Lung (tissue), 11 donors: ENCODE measurements at regions not wholly inside any gene's neighbourhood (a gene's known extent, or its start where the extent isn't known, plus 50 kb on each side); places are given as distances from the start of the nearest gene placed in this dataset.
A peak's percentile ranks its signal among the peaks of the same experiment; 100 is the strongest.

Experiments
- ATAC-seq: fragments of 200-7000 bp; cut with Tn5 transposase; one replicate; pipeline ENCODE4 v1.9.1; 2020; ENCODE audit warnings: moderate number of reproducible peaks; ENCODE audit not compliant: insufficient read depth, low FRiP score
- DNase-seq, 3 donors: peaks; one replicate each; pipeline ENCODE4 v3.0.0-alpha.2; 2013 to 2017
- H3K27ac ChIP-seq, 2 donors: one replicate each; pipeline ENCODE4 v1.5.1; 2013; ENCODE audit warnings: mild to moderate bottlenecking in 2 of 2, moderate library complexity in 2 of 2, control low read depth in 1 of 2, inconsistent platforms in 1 of 2, low read depth in 1 of 2, low read length in 1 of 2
- H3K27me3 ChIP-seq, 3 donors: one replicate each; pipeline ENCODE4 v1.5.1; 2013; ENCODE audit warnings: low read length in 2 of 3; ENCODE audit not compliant: control insufficient read depth in 3 of 3, insufficient read depth in 3 of 3
- H3K36me3 ChIP-seq, 4 donors: one replicate each; pipeline ENCODE4 v1.5.1; 2013; ENCODE audit warnings: low read length in 4 of 4, mild to moderate bottlenecking in 1 of 4, moderate library complexity in 1 of 4; ENCODE audit not compliant: control insufficient read depth in 4 of 4, insufficient read depth in 4 of 4
- H3K4me1 ChIP-seq, 5 donors: one replicate each; pipeline ENCODE4 v1.5.1; 2013; ENCODE audit warnings: low read length in 5 of 5, mild to moderate bottlenecking in 2 of 5, moderate library complexity in 1 of 5; ENCODE audit not compliant: control insufficient read depth in 5 of 5, insufficient read depth in 5 of 5
- H3K4me3 ChIP-seq: one replicate; pipeline ENCODE4 v1.5.1; 2013; ENCODE audit warnings: mild to moderate bottlenecking, control low read depth, moderate library complexity
- H3K9ac ChIP-seq, 2 donors: one replicate each; pipeline ENCODE4 v1.5.1; 2013; ENCODE audit warnings: low read length in 2 of 2, control low read depth in 1 of 2; ENCODE audit not compliant: insufficient read depth in 1 of 2
- H3K9me3 ChIP-seq, 4 donors: one replicate each; pipeline ENCODE4 v1.5.1; 2013; ENCODE audit warnings: low read length in 3 of 4, mild to moderate bottlenecking in 1 of 4, moderate library complexity in 1 of 4; ENCODE audit not compliant: control insufficient read depth in 4 of 4, insufficient read depth in 3 of 4
- WGBS, 2 donors: extraction: QIAGEN DNeasy Blood & Tissue Kit; methylation state at CpG; one replicate each; pipeline ENCODE4 v1.1.7; 2013; 5-methylcytosine and 5-hydroxymethylcytosine counted together
- TF ChIP-seq, protein P1 (sequence below): IDR thresholded peaks from 2 replicates; pipeline ENCODE4 v1.5.1; 2012; ENCODE audit warnings: mild to moderate bottlenecking; ENCODE audit errors: control extremely low read depth, extremely low read depth
- donor health status: control.
- donor health status: control.
- donor health status: Bipolar disorder and iron deficiency.
- donor health status: healthy.
- donor health status: DM: yes; HTN: yes; CAD: no.

DNA sequence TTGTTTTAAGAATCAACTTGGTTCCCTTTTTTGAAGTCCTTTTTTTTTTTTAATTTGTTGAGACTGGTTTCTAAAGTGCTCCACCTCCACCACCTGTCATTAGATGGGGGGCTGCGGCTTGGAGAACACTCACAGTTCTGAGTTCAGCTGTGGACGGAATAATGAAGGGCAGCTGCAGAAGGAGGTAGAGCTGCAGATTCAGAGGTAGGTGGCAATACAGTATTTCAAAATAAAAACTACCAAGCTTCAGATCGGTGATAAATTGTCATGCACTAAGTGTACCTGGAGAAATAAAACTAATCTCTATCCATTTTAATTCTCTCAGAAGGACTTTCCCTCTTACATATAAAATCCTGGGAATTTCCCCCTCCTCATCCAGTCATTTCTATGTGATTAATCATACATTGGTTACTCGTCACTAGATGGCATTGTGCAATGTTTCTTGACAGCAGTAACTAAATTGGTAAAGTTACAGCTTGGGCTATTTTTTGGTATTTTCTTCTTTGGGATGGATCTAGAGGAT, 81.1 kb upstream of the SLC39A10 start:
- Histone ChIP-seq H3K9me3 (no peaks in the 10 kb centered on the region), H3K9ac (no peak overlapping the region), H3K27ac (no peak overlapping the region), H3K4me1 (no peaks in the 10 kb centered on the region), H3K27me3 (no peaks in the 10 kb centered on the region), H3K36me3 (no peaks in the 10 kb centered on the region), H3K4me3 (no peak overlapping the region)
- TF ChIP-seq, protein P1, sequence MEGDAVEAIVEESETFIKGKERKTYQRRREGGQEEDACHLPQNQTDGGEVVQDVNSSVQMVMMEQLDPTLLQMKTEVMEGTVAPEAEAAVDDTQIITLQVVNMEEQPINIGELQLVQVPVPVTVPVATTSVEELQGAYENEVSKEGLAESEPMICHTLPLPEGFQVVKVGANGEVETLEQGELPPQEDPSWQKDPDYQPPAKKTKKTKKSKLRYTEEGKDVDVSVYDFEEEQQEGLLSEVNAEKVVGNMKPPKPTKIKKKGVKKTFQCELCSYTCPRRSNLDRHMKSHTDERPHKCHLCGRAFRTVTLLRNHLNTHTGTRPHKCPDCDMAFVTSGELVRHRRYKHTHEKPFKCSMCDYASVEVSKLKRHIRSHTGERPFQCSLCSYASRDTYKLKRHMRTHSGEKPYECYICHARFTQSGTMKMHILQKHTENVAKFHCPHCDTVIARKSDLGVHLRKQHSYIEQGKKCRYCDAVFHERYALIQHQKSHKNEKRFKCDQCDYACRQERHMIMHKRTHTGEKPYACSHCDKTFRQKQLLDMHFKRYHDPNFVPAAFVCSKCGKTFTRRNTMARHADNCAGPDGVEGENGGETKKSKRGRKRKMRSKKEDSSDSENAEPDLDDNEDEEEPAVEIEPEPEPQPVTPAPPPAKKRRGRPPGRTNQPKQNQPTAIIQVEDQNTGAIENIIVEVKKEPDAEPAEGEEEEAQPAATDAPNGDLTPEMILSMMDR, result no peak
- DNase-seq, result peak in 2 of 3 donors; percentile 24 to 41
- peak; percentile 53 for ATAC-seq
- WGBS, 2 donors, result 19 to 23% methylated on average over 4 of the region's 4 CpGs

DNA sequence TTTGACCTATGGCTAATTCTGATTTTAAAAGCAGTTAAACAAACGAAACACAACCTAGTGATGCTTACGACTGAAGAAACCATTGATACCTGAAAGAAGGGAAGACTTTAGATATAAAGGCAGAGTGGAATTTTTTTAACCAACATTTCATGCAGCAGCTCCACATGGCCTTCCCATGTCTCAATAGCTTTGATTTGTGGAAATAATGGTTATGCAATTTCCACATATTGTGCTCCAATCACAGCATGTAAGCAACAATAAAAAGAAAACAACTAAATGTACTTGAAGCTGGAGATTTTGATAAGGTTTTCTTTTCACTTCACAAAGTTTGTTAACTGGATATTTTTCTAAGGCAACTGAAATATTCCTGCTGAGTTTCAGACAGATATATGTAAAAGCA, 82.0 kb upstream of the SLC39A10 start:
- Histone ChIP-seq H3K9me3 (no peaks in the 10 kb centered on the region), H3K27me3 (no peaks in the 10 kb centered on the region), H3K27ac (no peak overlapping the region), H3K4me3 (no peak overlapping the region), H3K4me1 (no peaks in the 10 kb centered on the region), H3K36me3 (no peaks in the 10 kb centered on the region), H3K9ac (no peak overlapping the region)
- 95 to 99% methylated on average over 2 of the region's 2 CpGs for WGBS, 2 donors
- DNase-seq (no peak), ATAC-seq (no peak)
- TF ChIP-seq, protein P1, result no peak

DNA sequence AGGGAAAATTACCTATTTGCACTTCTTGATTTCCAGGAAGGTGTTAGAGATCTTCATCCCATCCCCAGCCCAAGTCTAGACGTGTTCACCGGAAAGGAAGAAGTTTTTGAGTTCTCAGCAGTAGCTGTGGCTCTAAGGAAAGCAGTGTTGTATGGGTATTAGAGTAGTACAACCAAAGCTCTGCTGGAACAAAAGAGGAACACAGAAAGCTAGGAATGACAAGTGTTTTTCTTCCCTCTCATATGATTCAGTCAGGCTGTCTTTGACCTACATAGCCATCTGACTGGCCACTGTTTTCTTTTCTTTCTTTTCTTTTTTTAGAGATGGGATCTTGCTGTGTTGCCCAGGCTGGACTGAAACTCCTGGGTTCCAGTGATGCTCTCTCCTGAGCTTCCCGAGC, 82.7 kb upstream of the SLC39A10 start:
- Histone ChIP-seq H3K36me3 (no peaks in the 10 kb centered on the region), H3K9me3 (no peaks in the 10 kb centered on the region), H3K9ac (no peak overlapping the region), H3K27ac (no peak overlapping the region), H3K4me3 (no peak overlapping the region), H3K4me1 (no peaks in the 10 kb centered on the region), H3K27me3 (no peaks in the 10 kb centered on the region)
- WGBS, 2 donors, result 77 to 89% methylated on average over 3 of the region's 3 CpGs
- ATAC-seq, result peak; percentile 11
- TF ChIP-seq, protein P1, result no peak
- no peak for DNase-seq
